Right kidney (tissue), 1 donor: ENCODE measurements at regions not wholly inside any gene's neighbourhood (a gene's known extent, or its start where the extent isn't known, plus 50 kb on each side); places are given as distances from the start of the nearest gene placed in this dataset.
"Not testable (repeated sequence)": the region's sequence is repeated elsewhere in the genome, so short reads cannot be mapped to it uniquely, and the experiment has no call there.

Experiments
- DNase-seq: peaks from one replicate; pipeline ENCODE4 v3.0.0-alpha.2; 2016

GRCh38 chr21:6136732-6137131 is 4384.7 kb upstream of the TPTE start:
- DNase-seq = not testable (repeated sequence)

- not testable (repeated sequence) for DNase-seq
Measured at GRCh38 chr21:6138244-6139136, 4382.9 kb upstream of the TPTE start.

GRCh38 chr21:6139331-6139730 is 4382.1 kb upstream of the TPTE start:
- not testable (repeated sequence) for DNase-seq

- not testable (repeated sequence) for DNase-seq
Measured at GRCh38 chr21:6139862-6140261, 4381.5 kb upstream of the TPTE start.

- DNase-seq = not testable (repeated sequence)
Measured at GRCh38 chr21:6140467-6141137, 4380.8 kb upstream of the TPTE start.

GRCh38 chr21:6141138-6141474 is 4380.3 kb upstream of the TPTE start:
- DNase-seq = not testable (repeated sequence)

GRCh38 chr21:6153154-6153553 is 4368.2 kb upstream of the TPTE start:
- not testable (repeated sequence) for DNase-seq

GRCh38 chr21:6154524-6155320 is 4366.7 kb upstream of the TPTE start:
- not testable (repeated sequence) for DNase-seq

GRCh38 chr21:6156712-6157389 is 4364.5 kb upstream of the TPTE start:
- not testable (repeated sequence) for DNase-seq

- not testable (repeated sequence) for DNase-seq
Measured at GRCh38 chr21:6157515-6157914, 4363.9 kb upstream of the TPTE start.

GRCh38 chr21:6158171-6158570 is 4363.2 kb upstream of the TPTE start:
- not testable (repeated sequence) for DNase-seq
